ENCODE measurements at regions not wholly inside any gene's neighbourhood (a gene's known extent, or its start where the extent isn't known, plus 50 kb on each side); places are given as distances from the start of the nearest gene placed in this dataset.

- H3K9me3 Mint-ChIP-seq = peaks cover 2% of the 10 kb centered on the region
- DNase-seq (no peak), ATAC-seq (ENCODE audit: poor library complexity) (no peak)
- H3K9me3 ChIP-seq (ENCODE audit: control insufficient read depth in 1 of 2, insufficient read depth in 1 of 2, low read length in 2 of 2) = no peaks in the 10 kb centered on the region
- CTCF ChIA-PET = no interaction called here
- peaks cover 0 to 3% of the 10 kb centered on the region in 2 experiments for H3K27me3 ChIP-seq (ENCODE audit: control insufficient read depth in 1 of 2, insufficient read depth in 2 of 2, low read length in 2 of 2)
- POLR2A ChIA-PET = no interaction called here
- no peak overlapping the region for H3K27ac Mint-ChIP-seq
- H3K4me3 Mint-ChIP-seq = no peak overlapping the region
- no peak overlapping the region for H3K27ac ChIP-seq (ENCODE audit: low read depth in 1 of 2, low read length in 2 of 2)
- TF ChIP-seq CTCF (IDR thresholded peaks at IDR 0.05) = no peak
- no peaks in the 10 kb centered on the region for H3K4me1 Mint-ChIP-seq (ENCODE audit: low read depth)
- H3K4me3 ChIP-seq (ENCODE audit: low read length) = no peak overlapping the region
- H3K27me3 Mint-ChIP-seq = no peaks in the 10 kb centered on the region
- H3K4me1 ChIP-seq (ENCODE audit: insufficient read depth, low read length) = no peaks in the 10 kb centered on the region
- H3K36me3 ChIP-seq (ENCODE audit: insufficient read depth, low read length) = no peaks in the 10 kb centered on the region
- intact Hi-C loops (cut with DNase I, micrococcal nuclease) = no loop called here
- H3K36me3 Mint-ChIP-seq (ENCODE audit: low read depth) = no peaks in the 10 kb centered on the region
These were observed 470.6 kb downstream of the MAFB start for GRCh38 chr20:40218316-40218969.

GRCh38 chr20:40207655-40208054 is 481.4 kb downstream of the MAFB start:
- ChIA-PET CTCF (no interaction called here), POLR2A (no interaction called here)
- DNase-seq (no peak), ATAC-seq (ENCODE audit: poor library complexity) (no peak)
- H3K4me3 Mint-ChIP-seq = no peak overlapping the region
- H3K9me3 Mint-ChIP-seq = peaks cover 7% of the 10 kb centered on the region
- H3K36me3 ChIP-seq (ENCODE audit: insufficient read depth, low read length) = no peaks in the 10 kb centered on the region
- H3K4me1 ChIP-seq (ENCODE audit: insufficient read depth, low read length) = no peaks in the 10 kb centered on the region
- H3K27me3 Mint-ChIP-seq = peaks cover 16% of the 10 kb centered on the region
- no peaks in the 10 kb centered on the region for H3K9me3 ChIP-seq (ENCODE audit: control insufficient read depth in 1 of 2, insufficient read depth in 1 of 2, low read length in 2 of 2)
- H3K27ac Mint-ChIP-seq = no peak overlapping the region
- H3K27me3 ChIP-seq (ENCODE audit: control insufficient read depth in 1 of 2, insufficient read depth in 2 of 2, low read length in 2 of 2) = no peaks in the 10 kb centered on the region
- no peak overlapping the region for H3K27ac ChIP-seq (ENCODE audit: low read depth in 1 of 2, low read length in 2 of 2)
- H3K4me3 ChIP-seq (ENCODE audit: low read length) = no peak overlapping the region
- no peaks in the 10 kb centered on the region for H3K36me3 Mint-ChIP-seq (ENCODE audit: low read depth)
- no peaks in the 10 kb centered on the region for H3K4me1 Mint-ChIP-seq (ENCODE audit: low read depth)
- no peak for TF ChIP-seq CTCF (IDR thresholded peaks at IDR 0.05)
- intact Hi-C loops (cut with DNase I, micrococcal nuclease) = no loop called here

- H3K4me3 Mint-ChIP-seq = no peak overlapping the region
- H3K4me1 Mint-ChIP-seq (ENCODE audit: low read depth) = no peaks in the 10 kb centered on the region
- no peak overlapping the region for H3K27ac ChIP-seq (ENCODE audit: low read depth in 1 of 2, low read length in 2 of 2)
- H3K9me3 ChIP-seq (ENCODE audit: control insufficient read depth in 1 of 2, insufficient read depth in 1 of 2, low read length in 2 of 2) = no peaks in the 10 kb centered on the region
- DNase-seq (no peak), ATAC-seq (ENCODE audit: poor library complexity) (no peak)
- ChIA-PET POLR2A (no interaction called here), CTCF (no interaction called here)
- no peaks in the 10 kb centered on the region for H3K27me3 ChIP-seq (ENCODE audit: control insufficient read depth in 1 of 2, insufficient read depth in 2 of 2, low read length in 2 of 2)
- no peak for TF ChIP-seq CTCF (IDR thresholded peaks at IDR 0.05)
- H3K36me3 ChIP-seq (ENCODE audit: insufficient read depth, low read length) = no peaks in the 10 kb centered on the region
- H3K27ac Mint-ChIP-seq = no peak overlapping the region
- no peak overlapping the region for H3K4me3 ChIP-seq (ENCODE audit: low read length)
- no peaks in the 10 kb centered on the region for H3K36me3 Mint-ChIP-seq (ENCODE audit: low read depth)
- peaks cover 7% of the 10 kb centered on the region for H3K9me3 Mint-ChIP-seq
- peaks cover 19% of the 10 kb centered on the region for H3K27me3 Mint-ChIP-seq
- intact Hi-C loops (cut with DNase I, micrococcal nuclease) = no loop called here
- H3K4me1 ChIP-seq (ENCODE audit: insufficient read depth, low read length) = no peaks in the 10 kb centered on the region
These were observed 483.1 kb downstream of the MAFB start for GRCh38 chr20:40205971-40206370.
